GM21515 (cell line): ENCODE measurements at regions not wholly inside any gene's neighbourhood (a gene's known extent, or its start where the extent isn't known, plus 50 kb on each side); places are given as distances from the start of the nearest gene placed in this dataset.

Source experiments
- ATAC-seq: cut with Tn5 transposase; IDR thresholded peaks from one replicate; pipeline ENCODE4 v1.9.1; 2021; ENCODE audit not compliant: unreplicated experiment

DNA sequence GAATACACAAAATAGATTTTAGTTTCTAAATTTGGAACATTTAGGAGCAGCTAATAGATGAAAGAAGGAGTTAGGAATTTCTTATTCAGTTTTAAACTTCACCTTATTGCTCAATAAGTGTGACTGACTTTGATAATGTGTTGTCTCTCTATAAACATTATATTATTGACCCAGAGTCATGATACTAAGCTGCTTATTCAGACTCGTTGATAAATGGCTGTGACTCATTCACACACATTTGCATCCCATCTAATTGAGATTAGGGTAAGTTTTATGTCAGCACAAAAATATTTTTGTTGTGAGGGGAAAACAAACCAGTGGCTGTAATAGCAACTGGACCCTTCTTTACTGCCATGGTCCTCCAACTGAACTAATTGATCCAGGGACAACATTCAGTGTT, 137.6 kb downstream of the GOLIM4 start:
- no peak for ATAC-seq

DNA sequence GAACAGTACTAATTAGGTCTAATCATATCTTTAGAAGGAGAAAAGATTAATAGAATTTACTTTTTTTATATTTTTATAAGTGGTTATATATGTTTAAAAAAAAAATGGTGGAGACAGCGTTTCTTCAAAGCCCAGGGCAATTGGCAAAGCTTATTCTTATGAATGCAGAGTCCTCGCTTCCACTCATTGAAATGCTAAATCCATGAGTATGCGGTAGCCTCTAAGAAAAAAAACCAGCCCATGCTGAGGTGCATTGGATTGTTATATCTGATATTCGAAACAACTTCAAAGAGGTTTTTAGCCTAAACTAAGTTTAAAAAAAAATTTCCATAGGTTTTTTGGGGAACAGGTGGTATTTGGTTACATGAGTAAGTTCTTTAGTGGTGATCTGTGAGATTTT, 142.8 kb downstream of the GOLIM4 start:
- ATAC-seq = no peak

DNA sequence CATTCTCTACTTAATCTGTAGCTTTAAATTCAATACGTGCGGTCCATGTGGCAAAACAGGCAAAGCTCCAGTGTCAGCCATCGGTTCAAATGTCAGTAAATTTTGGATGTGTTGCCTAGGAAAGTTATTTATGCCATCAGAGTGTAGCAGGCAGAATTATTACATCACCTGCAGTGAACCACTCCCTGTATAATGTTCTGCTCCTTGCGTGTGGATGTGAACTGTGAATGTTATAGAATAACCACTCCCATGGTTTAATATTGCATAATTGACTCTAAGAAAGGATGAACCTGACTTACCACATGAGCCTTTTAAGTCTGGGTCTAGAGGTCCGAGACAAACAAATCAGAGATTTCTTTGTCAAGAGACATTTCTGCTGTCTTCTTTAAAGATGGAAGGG, 145.5 kb downstream of the GOLIM4 start:
- ATAC-seq = no peak

- no peak for ATAC-seq
Measured at GRCh38 chr3:167941234-167941995, 154.3 kb downstream of the GOLIM4 start.

GRCh38 chr3:167940241-167940640, 155.5 kb downstream of the GOLIM4 start:
- no peak for ATAC-seq

- ATAC-seq = no peak
Measured at GRCh38 chr3:167938516-167938915, 157.2 kb downstream of the GOLIM4 start.

GRCh38 chr3:167936019-167936418, 159.7 kb downstream of the GOLIM4 start:
- no peak for ATAC-seq

DNA sequence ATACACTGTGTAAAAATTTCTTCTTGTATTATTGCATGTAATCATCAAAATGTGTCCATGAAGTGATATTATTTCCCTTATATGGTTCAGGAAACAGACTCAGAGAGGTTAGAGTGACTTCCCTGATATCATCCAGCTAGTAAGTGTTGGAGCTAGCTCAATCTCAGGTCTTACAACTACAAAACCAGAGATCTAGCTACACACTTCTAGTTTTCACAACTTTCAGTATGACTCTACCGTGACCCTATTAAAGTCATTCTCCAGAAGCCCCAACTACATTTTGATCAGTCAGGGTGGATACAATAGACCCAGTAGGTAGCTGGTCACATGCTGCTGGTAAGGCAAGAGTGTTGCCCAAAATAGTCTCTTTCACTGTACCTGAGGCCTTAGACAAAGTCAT, 165.3 kb downstream of the GOLIM4 start:
- no peak for ATAC-seq

DNA sequence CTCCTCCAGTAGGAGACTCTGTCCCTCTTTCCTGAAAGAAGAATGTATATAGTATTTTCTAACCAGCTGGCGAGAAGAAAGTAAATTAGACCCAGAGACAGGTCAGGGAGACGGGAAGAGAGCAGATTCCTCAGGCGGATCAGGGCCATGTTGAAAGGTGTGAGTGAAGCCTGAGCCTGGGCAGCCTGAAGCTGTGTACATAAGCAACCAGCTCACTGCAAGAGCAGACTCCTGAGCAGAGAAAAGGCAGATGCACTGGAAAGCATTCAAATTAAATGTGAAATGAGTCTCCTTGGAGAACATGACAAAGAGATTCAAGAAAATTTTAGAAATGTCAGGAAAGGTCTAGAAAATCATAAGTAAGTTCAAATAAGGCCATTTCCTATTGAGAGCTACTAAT, 165.8 kb downstream of the GOLIM4 start:
- ATAC-seq = no peak

DNA sequence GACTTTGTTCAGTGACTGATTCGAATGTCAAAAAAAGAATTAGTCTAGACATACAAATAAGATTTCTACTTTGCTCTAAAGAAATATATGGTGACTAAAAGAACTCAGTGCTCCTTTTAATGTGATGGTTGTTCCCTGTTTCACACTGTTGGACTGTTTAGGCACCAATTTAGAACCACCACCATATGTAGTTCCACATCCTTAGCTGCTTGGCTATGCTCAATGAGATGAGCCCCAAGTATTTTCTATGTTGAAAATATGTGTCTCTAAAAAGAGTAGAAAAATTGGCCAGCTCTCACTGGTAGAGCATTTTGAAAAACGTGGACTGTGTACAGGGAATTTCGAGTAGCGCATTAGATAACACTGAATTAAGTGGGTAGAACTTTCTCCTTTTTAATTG, 167.3 kb downstream of the GOLIM4 start:
- ATAC-seq = no peak

DNA sequence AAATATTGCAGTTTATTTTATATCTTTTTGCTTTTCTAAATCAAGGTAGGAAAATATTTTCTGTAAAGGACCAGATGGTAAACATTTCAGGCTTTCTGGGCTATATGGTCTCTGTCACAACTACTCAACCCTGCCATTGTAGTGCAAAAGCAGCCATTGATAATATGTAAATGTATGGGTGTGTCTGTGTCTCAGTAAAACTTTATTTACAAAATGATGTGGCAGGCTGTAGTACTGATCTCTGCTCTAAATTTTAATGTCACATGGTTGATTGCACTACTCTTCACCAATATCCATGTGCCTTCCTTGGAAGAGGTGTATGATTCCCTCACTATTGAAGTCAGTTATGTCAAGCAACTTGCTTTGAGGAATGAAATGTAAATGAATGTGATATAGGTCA, 175.0 kb downstream of the GOLIM4 start:
- ATAC-seq = no peak

- no peak for ATAC-seq
Measured at GRCh38 chr3:167919590-167919989, 176.1 kb downstream of the GOLIM4 start.

- ATAC-seq = no peak
Measured at GRCh38 chr3:167918686-167919085, 177.0 kb downstream of the GOLIM4 start.

GRCh38 chr3:167918008-167918596, 177.6 kb downstream of the GOLIM4 start:
- no peak for ATAC-seq

GRCh38 chr3:167913219-167913835, 177.8 kb downstream of the SERPINI1 start:
- no peak for ATAC-seq

- no peak for ATAC-seq
Measured at GRCh38 chr3:167909952-167910351, 174.4 kb downstream of the SERPINI1 start.

DNA sequence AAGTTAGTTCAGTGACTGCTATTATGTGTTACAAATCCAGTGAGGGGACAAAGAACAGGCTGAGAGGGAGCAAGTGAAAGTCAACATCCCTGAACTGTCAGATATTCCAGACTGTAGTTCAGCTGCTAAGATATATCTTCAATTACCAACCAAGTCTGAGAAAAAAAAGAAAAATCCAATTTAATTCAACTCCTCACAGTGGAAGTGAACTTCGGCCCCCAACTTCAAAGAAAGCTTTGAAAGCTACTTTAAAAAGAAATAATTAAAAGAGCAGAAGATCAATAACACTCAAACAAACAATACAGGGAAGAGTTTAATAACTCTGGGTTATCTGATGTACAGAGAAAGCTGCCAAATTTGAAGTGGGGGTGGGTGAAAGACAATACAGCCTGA, 174.0 kb downstream of the SERPINI1 start:
- no peak for ATAC-seq

DNA sequence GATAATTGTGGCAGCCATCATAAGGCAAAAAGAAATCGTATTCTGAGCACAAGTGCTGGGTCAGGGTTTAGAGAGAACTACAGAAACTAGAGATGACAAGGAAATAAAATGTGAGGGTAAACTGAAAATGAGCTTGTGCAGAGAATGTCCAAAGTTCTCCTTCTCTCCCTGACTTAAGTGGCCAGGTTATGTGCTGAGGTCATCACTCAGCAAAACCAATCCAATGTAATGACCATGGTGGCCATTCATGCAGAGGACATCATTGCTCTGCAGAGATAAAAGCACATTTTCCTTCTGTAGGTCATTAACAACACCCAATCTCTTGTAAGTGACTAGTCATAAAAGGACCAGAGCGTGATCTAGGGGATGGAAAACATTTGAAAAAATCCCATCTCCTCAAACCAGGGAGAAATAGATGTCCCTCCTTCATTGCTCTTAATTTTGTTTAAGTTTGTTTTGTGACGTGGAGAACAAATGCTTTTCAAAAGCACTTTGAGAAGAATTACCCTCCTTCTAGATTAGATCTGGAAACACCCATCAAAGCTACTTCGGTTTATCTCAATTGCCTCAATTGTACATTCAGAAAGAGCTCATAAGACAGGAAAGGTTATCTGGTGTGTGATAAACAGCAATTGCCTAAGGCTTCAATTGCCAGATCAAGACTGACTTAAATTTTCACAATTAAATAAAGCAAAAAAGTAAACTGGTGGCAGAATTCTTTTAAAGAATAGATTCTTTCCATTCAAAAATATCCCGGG, 173.4 kb downstream of the SERPINI1 start:
- ATAC-seq = no peak

- ATAC-seq = no peak
Measured at GRCh38 chr3:167908221-167908620, 172.7 kb downstream of the SERPINI1 start.

DNA sequence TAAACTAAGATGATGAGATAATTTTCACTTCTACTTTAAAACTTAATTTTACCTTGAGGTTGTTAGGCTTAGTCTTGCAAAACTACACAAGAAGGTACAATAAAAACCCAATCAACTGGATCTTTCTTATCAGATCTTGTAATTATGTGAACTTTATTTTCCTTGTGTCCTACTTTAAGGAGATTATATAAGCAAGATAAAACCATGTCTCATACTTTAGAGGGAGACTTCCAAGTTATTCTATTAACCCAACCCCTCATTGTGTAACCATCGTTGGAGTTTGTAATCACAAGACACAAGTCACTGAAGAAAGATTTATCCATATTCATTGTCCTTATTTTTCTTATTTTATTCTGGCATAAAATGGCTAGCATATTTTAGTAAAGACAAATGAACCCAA, 165.6 kb downstream of the SERPINI1 start:
- ATAC-seq = no peak

- ATAC-seq = no peak
Measured at GRCh38 chr3:167899093-167899492, 163.6 kb downstream of the SERPINI1 start.

- no peak for ATAC-seq
Measured at GRCh38 chr3:167898091-167898490, 162.6 kb downstream of the SERPINI1 start.
